ENCODE measurements at regions not wholly inside any gene's neighbourhood (a gene's known extent, or its start where the extent isn't known, plus 50 kb on each side); places are given as distances from the start of the nearest gene placed in this dataset.
"Not testable (repeated sequence)": the region's sequence is repeated elsewhere in the genome, so short reads cannot be mapped to it uniquely, and the experiment has no call there.

GRCh38 chr14:51595881-51596455, 55.7 kb upstream of the FRMD6 start:
- DNase-seq: no peak

GRCh38 chr14:51596488-51597117, 55.1 kb upstream of the FRMD6 start:
- DNase-seq: no peak

- DNase-seq: no peak
Measured at GRCh38 chr14:51597261-51598001, 54.3 kb upstream of the FRMD6 start.

GRCh38 chr14:51598924-51599600, 52.6 kb upstream of the FRMD6 start:
- not testable (repeated sequence) for DNase-seq

GRCh38 chr14:51600658-51601057, 51.1 kb upstream of the FRMD6 start:
- no peak for DNase-seq
